GM21367 (cell line): ENCODE measurements at regions not wholly inside any gene's neighbourhood (a gene's known extent, or its start where the extent isn't known, plus 50 kb on each side); places are given as distances from the start of the nearest gene placed in this dataset.
A peak's percentile ranks its signal among the peaks of the same experiment; 100 is the strongest.

ENCODE experiments used
- ATAC-seq: cut with Tn5 transposase; IDR thresholded peaks from one replicate; pipeline ENCODE4 v1.9.1; 2021; ENCODE audit not compliant: unreplicated experiment

- ATAC-seq = no peak
Observed at GRCh38 chr9:7258688-7259396, 501.1 kb downstream of the KDM4C start.

DNA sequence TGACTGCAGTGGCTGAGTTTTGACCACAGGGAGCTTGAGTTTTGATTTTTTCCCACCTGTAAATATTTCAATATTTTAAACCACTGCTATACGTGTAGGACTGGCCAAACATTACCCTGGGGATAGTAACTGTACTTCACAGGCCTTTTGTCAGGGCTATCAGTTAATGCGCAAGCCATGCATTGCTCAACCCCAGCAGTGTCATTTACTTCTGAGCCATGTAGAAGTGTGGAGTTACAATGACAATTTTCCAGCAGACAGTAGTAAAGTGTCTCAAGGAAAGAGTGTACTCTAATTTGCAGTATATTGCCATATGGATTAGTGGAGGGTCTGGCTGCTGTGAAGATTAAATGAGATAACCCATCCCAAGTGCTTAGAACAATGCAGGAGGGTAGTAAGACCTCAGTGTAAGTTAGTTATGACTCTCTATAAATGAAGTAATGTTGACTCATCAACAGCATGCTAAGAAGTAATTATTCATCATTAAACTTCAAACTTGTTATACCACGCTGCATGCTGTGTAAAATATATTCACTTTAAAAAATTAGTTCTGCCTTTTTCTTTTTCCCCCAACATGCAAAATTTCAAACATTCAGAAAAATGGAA is 489.2 kb downstream of the KDM4C start:
- ATAC-seq = no peak

DNA sequence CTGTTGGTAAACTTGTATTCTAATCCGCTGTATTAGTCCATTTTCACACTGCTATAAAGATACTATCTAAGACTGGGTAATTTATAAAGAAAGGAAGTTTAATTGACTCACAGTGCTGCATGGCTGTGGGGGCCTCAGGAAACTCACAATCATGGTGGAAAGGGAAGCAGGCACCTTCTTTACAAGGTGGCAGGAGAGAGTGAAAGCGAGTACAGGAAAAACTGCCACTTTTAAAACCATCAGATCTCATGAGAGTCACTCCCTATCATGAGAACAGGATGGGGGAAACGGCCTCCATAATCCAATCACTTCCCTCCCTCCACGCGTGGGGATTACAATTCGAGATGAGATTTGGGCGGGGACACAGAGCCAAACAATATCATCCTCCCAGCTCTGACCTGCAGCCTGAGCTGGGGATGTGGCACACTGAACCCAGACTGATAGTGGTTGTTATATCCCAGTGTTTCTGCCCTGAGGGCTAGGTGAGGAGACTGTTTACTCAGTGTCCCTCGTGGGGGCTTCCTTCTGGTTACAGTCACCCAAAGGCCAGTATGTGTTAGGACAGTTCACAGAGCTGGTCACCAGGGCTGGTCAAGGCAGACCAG is 488.3 kb downstream of the KDM4C start:
- ATAC-seq = no peak

DNA sequence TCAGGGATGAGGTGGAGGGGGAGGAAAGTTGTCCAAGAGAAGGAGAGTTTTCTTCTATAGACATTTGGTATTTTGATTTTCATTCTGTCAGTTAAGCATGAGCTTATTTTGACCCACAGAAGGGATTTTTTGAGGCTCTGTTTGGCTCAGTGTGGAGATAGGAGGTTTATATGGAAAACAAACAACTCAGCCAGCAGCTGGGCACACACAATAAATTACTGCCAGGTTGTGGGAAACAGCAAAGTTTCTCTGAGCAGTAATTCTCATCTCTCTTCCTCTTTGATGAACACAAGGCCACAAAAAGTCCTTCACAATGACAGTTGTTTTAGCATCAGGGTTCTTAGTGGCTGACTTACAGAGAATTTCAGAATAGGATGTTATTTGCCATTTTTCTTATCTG is 486.1 kb downstream of the KDM4C start:
- ATAC-seq = no peak

DNA sequence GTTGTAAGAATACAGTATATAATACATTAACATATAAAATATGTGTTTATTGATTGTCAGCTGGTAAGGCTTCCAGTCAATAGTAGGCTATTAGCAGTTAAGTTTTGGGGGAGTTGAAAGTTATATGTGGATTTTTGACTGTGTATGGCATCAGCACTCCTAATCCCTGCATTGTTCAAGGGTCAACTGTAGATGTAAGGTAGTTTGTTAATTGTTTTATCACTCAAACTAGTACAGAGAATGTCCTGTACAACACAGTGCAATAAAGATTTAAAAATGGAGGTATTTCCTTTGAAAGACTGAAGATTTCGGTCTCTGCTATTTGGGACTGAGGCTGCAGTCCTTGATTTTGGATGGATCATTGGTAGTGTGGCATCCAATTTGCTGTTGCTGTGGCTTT is 484.4 kb downstream of the KDM4C start:
- no peak for ATAC-seq

DNA sequence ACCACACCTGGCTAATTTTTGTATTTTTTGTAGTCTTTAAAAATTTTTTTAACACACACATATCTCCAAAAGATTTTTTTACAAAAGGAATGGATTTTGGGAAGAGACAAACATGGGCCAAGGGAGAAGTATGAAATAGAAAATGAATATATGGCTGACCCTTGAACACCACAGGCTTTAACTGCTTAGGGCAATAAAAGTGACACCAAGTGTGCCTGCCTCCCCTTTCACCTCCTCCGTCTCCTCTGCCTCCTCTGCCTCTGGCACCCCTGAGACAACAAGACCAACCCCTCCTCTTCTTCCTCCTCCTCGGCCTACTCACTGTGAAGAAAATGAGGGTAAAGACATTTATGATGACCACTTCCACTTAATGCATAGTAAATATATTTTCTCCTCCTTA is 483.9 kb downstream of the KDM4C start:
- ATAC-seq = no peak

DNA sequence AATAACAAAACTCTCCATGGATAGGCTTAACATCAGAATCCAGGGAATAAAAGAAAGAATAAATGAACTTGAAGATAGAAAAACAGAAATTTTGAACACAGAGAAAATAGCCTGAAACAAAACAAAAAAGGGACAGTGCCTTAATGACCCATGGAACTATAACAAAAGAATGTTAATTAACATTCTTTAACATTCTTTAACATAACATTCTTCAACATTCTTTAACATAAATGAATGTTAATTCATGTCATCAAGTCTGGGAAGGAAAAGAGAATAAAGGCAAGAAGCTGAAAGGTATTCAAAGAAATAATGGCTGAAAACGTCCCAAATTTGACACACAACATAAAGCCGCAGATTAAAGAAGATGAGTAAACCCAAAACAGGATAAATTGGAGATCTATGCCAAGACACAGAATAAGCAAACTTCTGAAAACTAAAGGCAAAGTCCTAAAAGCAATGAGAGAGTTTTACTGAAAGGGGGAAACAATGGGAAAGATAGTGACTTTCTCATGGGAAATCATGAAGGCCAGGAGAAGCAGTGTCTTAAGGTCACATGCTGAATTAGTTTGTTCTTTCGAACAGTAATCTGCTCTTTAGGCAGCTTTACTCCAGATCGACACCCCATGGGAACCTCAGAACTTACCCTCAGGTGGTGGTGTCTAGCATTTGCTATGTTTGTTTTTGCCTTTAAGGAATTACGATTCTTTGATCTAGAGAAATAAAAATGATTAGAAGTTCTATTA is 483.0 kb downstream of the KDM4C start:
- ATAC-seq = no peak

- no peak for ATAC-seq
Observed at GRCh38 chr9:7239708-7240107, 481.9 kb downstream of the KDM4C start.

DNA sequence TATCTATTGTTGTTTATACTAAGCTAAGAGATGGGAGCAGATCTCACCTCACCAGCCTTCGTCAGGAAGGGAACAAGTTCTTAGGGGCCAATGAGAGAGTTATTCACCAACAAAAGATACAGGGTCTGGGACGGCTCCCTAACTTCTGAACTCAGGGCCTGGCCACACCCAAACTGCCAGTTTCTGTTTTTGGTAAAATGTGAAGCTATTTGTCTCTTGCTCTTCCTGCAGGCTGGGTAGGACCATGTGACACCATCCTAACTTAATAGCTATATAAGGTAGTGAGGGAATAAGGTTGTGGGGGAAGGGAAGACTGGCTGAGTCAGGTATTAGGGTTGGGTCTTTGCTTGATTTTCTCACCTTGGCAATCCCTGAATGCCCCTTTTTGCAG is 480.5 kb downstream of the KDM4C start:
- no peak for ATAC-seq

DNA sequence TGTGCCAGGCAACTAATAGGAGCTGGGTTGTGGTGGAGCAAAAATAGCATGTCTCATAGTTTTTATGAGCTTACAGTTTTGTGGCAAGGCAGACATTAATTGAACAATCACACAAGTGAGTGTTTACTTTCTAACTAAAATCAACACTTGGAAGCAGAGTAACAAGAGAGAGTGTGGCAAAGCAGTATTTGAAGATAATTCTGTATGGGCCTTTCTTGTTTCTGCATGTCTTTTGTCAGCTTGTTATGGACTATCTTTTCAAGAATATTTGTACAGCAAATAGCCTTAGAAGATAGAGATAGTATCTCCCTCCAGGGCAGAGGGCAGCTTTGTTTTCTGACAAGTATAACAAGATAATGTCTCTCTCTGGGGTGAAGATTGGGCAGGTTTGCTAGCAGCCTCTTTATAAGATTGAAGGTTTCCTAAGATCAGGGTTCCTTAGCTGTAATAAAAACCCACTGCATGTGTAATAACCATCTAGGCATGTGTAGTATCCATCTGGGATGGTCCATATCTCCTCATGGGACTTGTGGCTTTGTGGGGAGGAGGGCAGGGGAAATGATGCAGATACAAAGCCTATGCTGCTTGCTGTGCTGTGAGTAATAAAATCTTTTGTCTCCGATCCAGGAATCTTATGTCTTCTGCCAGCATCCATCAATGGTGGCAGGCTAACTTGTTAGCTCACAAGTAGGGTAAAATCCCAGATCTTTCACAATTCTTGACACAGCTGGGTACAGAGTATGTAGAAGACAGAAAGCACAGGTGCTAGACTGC is 479.9 kb downstream of the KDM4C start:
- ATAC-seq = no peak

- ATAC-seq = no peak
Observed at GRCh38 chr9:7236186-7236585, 478.4 kb downstream of the KDM4C start.

GRCh38 chr9:7234144-7234543 is 476.4 kb downstream of the KDM4C start:
- peak; percentile 70 for ATAC-seq

DNA sequence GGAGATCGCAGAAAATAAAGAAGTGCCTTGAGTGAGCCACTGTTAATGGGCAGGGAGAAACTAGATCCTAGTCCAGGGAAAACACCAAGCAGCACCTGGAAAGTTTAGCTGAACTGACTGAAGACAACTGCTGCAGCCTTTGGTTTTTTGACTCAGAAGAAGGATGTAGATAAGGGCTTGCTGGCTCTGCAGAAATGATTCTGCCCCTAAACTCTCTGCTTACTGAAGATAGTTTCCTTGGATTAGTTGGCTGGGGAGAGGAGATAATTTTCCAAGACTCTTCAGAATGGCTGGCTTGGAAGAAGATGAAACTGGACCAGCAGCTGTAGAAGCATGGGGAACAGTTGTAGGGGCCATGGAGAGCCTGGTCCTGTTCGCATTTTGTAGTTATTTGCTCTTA is 471.8 kb downstream of the KDM4C start:
- ATAC-seq = no peak

- ATAC-seq = no peak
Observed at GRCh38 chr9:7228726-7229125, 471.0 kb downstream of the KDM4C start.

DNA sequence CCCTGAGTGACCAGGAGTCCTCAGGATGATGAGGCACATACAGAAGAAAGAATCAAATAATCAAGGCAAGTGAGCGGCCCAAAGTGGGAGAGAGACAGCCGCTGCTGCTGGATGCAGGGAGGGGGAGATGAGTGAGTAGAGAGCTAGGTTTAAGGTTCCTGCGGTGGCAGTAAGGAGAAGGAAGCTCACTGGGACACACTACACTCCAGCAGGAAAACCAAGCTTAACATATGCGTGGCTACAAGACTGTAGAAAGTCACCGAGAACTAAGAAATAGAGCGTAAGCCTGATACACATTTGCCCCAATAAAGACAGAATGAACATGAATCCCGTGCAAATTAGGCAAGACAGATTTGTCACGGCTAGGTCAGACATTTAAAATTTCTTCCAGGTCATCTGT is 470.2 kb downstream of the KDM4C start:
- ATAC-seq = no peak

DNA sequence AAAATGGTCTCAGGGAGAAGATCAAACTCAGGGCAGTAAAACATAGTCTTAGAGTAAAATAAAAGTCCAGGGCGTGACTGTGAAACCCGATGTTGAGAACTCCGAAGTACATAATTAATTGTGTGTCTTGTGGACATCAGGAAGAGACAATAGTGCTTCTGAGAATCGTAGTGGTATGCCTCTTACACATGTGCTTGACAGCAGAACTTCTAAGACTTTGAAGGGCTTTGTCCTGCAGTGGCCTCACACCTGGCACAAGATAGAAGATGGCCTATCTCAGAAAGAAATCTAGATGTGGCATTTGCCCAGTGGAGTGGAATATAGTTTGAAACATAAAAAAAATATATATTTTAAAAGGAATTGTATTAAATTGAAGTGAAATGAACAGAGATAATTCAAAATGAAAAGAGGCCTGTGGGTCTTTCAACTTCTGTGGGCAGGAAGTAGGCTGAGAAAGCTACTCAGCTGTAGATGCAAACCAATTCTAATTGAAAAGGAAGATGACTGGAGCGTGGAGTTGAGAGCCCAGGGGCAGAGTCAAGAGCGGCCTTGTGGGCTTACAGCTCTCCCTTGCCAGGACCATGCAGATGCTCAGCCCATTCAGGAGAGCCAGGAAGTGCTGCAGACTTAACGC is 468.4 kb downstream of the KDM4C start:
- ATAC-seq = no peak
